SK-N-MC (cell line): ENCODE measurements at regions not wholly inside any gene's neighbourhood (a gene's known extent, or its start where the extent isn't known, plus 50 kb on each side); places are given as distances from the start of the nearest gene placed in this dataset.
"Not testable (repeated sequence)": the region's sequence is repeated elsewhere in the genome, so short reads cannot be mapped to it uniquely, and the experiment has no call there.

ENCODE experiments used
- DNase-seq: peaks from one replicate; pipeline ENCODE4 v3.0.0-alpha.2; 2011; ENCODE audit warnings: low read depth, low spot score
- H3K27ac ChIP-seq: fragments of 200-600 bp; sonication (generic); 2 replicates; pipeline ENCODE4 v1.5.1; 2016; ENCODE audit warnings: mixed run types
- H3K36me3 ChIP-seq: fragments of 200-600 bp; sonication (generic); 2 replicates; pipeline ENCODE4 v1.6.1; 2017; ENCODE audit warnings: antibody characterized with exemption, low read length, mixed read lengths; ENCODE audit not compliant: insufficient read depth
- H3K4me3 ChIP-seq: fragments of 200-600 bp; sonication (generic); 2 replicates; pipeline ENCODE4 v1.5.1; 2016
- H3K9ac ChIP-seq: fragments of 200-600 bp; sonication (generic); 2 replicates; pipeline ENCODE4 v1.8.0; 2017; ENCODE audit warnings: mixed run types, mixed read lengths; ENCODE audit not compliant: insufficient read length
- H3K9me3 ChIP-seq: fragments of 200-600 bp; sonication (generic); 2 replicates; pipeline ENCODE4 v1.6.1; 2017; ENCODE audit warnings: low read depth, mild to moderate bottlenecking, antibody characterized with exemption, low read length, moderate library complexity, mixed read lengths
- EZH2 ChIP-seq: fragments of 200-600 bp; sonication (generic); IDR thresholded peaks from one replicate; pipeline ENCODE4 v1.6.1; 2017; ENCODE audit warnings: antibody characterized with exemption
- FOXP2 ChIP-seq: optimal IDR thresholded peaks from 2 replicates; pipeline ENCODE3; 2011; ENCODE audit warnings: mild to moderate bottlenecking, moderate library complexity; ENCODE audit not compliant: insufficient read depth; ENCODE audit errors: extremely low read length, control extremely low read depth
- POLR2AphosphoS5 ChIP-seq: IDR thresholded peaks from 2 replicates; pipeline ENCODE4 v1.6.1; 2012; ENCODE audit warnings: mild to moderate bottlenecking, low read depth, low read length, borderline replicate concordance

- Histone ChIP-seq H3K4me3 (peak overlapping the region; percentile 68), H3K9me3 (no peaks in the 10 kb centered on the region), H3K36me3 (no peaks in the 10 kb centered on the region), H3K27ac (peak overlapping the region; percentile 85), H3K9ac (no peak overlapping the region)
- TF ChIP-seq FOXP2 (peak; percentile 94), POLR2AphosphoS5 (peak; percentile 53; the same call in 1 of the 2 replicates), EZH2 (no peak)
- DNase-seq: peak; percentile 86
Observed at GRCh38 chr7:81308643-81309322, 389.9 kb upstream of the SEMA3C start.

GRCh38 chr7:81301815-81302214 is 383.0 kb upstream of the SEMA3C start:
- Histone ChIP-seq H3K27ac (no peak overlapping the region), H3K4me3 (no peak overlapping the region), H3K9me3 (no peaks in the 10 kb centered on the region), H3K36me3 (no peaks in the 10 kb centered on the region), H3K9ac (no peak overlapping the region)
- no peak for TF ChIP-seq FOXP2
- no peak for TF ChIP-seq EZH2
- TF ChIP-seq POLR2AphosphoS5: no peak
- DNase-seq: no peak

- no peak for DNase-seq
- H3K36me3 ChIP-seq: no peaks in the 10 kb centered on the region
- H3K27ac ChIP-seq: no peak overlapping the region
- H3K9me3 ChIP-seq: no peaks in the 10 kb centered on the region
- H3K9ac ChIP-seq: no peak overlapping the region
- TF ChIP-seq FOXP2: no peak
- TF ChIP-seq POLR2AphosphoS5: no peak
- TF ChIP-seq EZH2: no peak
- no peak overlapping the region for H3K4me3 ChIP-seq
Observed at GRCh38 chr7:81300753-81301152, 381.9 kb upstream of the SEMA3C start.

GRCh38 chr7:81299711-81300110 is 380.9 kb upstream of the SEMA3C start:
- DNase-seq: no peak
- H3K27ac ChIP-seq: no peak overlapping the region
- H3K4me3 ChIP-seq: peak overlapping the region; percentile 64
- no peak for TF ChIP-seq POLR2AphosphoS5
- TF ChIP-seq EZH2: no peak
- no peak for TF ChIP-seq FOXP2
- no peak overlapping the region for H3K9ac ChIP-seq
- H3K36me3 ChIP-seq: no peaks in the 10 kb centered on the region
- H3K9me3 ChIP-seq: no peaks in the 10 kb centered on the region

GRCh38 chr7:81298951-81299666 is 380.3 kb upstream of the SEMA3C start:
- TF ChIP-seq POLR2AphosphoS5 (no peak; the same call in 1 of the 2 replicates), FOXP2 (peak; percentile 37)
- peak; percentile 48 for DNase-seq
- Histone ChIP-seq H3K4me3 (peak overlapping the region; percentile 64), H3K36me3 (no peaks in the 10 kb centered on the region), H3K9me3 (no peaks in the 10 kb centered on the region), H3K27ac (no peak overlapping the region), H3K9ac (no peak overlapping the region)

GRCh38 chr7:81297317-81297716 is 378.5 kb upstream of the SEMA3C start:
- Histone ChIP-seq H3K9me3 (no peaks in the 10 kb centered on the region), H3K27ac (no peak overlapping the region), H3K4me3 (no peak overlapping the region), H3K9ac (no peak overlapping the region), H3K36me3 (no peaks in the 10 kb centered on the region)
- no peak for DNase-seq
- TF ChIP-seq EZH2 (no peak), POLR2AphosphoS5 (no peak), FOXP2 (no peak)

GRCh38 chr7:81296726-81297125 is 377.9 kb upstream of the SEMA3C start:
- Histone ChIP-seq H3K27ac (no peak overlapping the region), H3K4me3 (no peak overlapping the region), H3K9me3 (no peaks in the 10 kb centered on the region), H3K9ac (no peak overlapping the region), H3K36me3 (no peaks in the 10 kb centered on the region)
- DNase-seq: no peak
- TF ChIP-seq EZH2 (no peak), FOXP2 (no peak), POLR2AphosphoS5 (no peak)

- DNase-seq: no peak
- Histone ChIP-seq H3K9ac (no peak overlapping the region), H3K9me3 (no peaks in the 10 kb centered on the region), H3K36me3 (no peaks in the 10 kb centered on the region), H3K27ac (no peak overlapping the region), H3K4me3 (no peak overlapping the region)
- TF ChIP-seq FOXP2: no peak
- TF ChIP-seq POLR2AphosphoS5: no peak
- TF ChIP-seq EZH2: no peak
Observed at GRCh38 chr7:81294897-81295515, 376.2 kb upstream of the SEMA3C start.

- DNase-seq: no peak
- no peak for TF ChIP-seq EZH2
- no peak for TF ChIP-seq POLR2AphosphoS5
- TF ChIP-seq FOXP2: no peak
- Histone ChIP-seq H3K36me3 (no peaks in the 10 kb centered on the region), H3K4me3 (no peak overlapping the region), H3K9ac (no peak overlapping the region), H3K27ac (no peak overlapping the region), H3K9me3 (no peaks in the 10 kb centered on the region)
Observed at GRCh38 chr7:81293806-81294205, 375.0 kb upstream of the SEMA3C start.

- H3K4me3 ChIP-seq, DNase-seq, H3K9ac ChIP-seq, H3K27ac ChIP-seq, H3K36me3 ChIP-seq, H3K9me3 ChIP-seq: not testable (repeated sequence)
Observed at GRCh38 chr7:81286754-81287153, 367.9 kb upstream of the SEMA3C start.
